ENCODE measurements at regions not wholly inside any gene's neighbourhood (a gene's known extent, or its start where the extent isn't known, plus 50 kb on each side); places are given as distances from the start of the nearest gene placed in this dataset.
"Not testable (repeated sequence)": the region's sequence is repeated elsewhere in the genome, so short reads cannot be mapped to it uniquely, and the experiment has no call there.

- DNase-seq (ENCODE audit: low read depth, low spot score): no peak
These were observed 231.8 kb upstream of the AMIGO2 start for GRCh38 chr12:47311568-47311967.

GRCh38 chr12:47311010-47311409, 231.3 kb upstream of the AMIGO2 start:
- no peak for DNase-seq (ENCODE audit: low read depth, low spot score)

- DNase-seq (ENCODE audit: low read depth, low spot score): no peak
These were observed 228.9 kb upstream of the AMIGO2 start for GRCh38 chr12:47308672-47309071.

GRCh38 chr12:47307680-47308399, 228.1 kb upstream of the AMIGO2 start:
- peak; percentile 83 for DNase-seq (ENCODE audit: low read depth, low spot score)

- not testable (repeated sequence) for DNase-seq (ENCODE audit: low read depth, low spot score)
These were observed 227.3 kb upstream of the AMIGO2 start for GRCh38 chr12:47306773-47307679.

GRCh38 chr12:47306130-47306529, 226.4 kb upstream of the AMIGO2 start:
- DNase-seq (ENCODE audit: low read depth, low spot score): no peak

- no peak for DNase-seq (ENCODE audit: low read depth, low spot score)
These were observed 225.7 kb upstream of the AMIGO2 start for GRCh38 chr12:47305464-47305863.

- DNase-seq (ENCODE audit: low read depth, low spot score): no peak
These were observed 224.3 kb upstream of the AMIGO2 start for GRCh38 chr12:47303995-47304560.

GRCh38 chr12:47303207-47303606, 223.4 kb upstream of the AMIGO2 start:
- peak; percentile 49 for DNase-seq (ENCODE audit: low read depth, low spot score)

GRCh38 chr12:47302111-47302671, 222.4 kb upstream of the AMIGO2 start:
- DNase-seq (ENCODE audit: low read depth, low spot score): no peak

- DNase-seq (ENCODE audit: low read depth, low spot score): no peak
These were observed 219.8 kb upstream of the AMIGO2 start for GRCh38 chr12:47299586-47299985.

GRCh38 chr12:47297993-47298392, 218.2 kb upstream of the AMIGO2 start:
- no peak for DNase-seq (ENCODE audit: low read depth, low spot score)

- DNase-seq (ENCODE audit: low read depth, low spot score): no peak
These were observed 217.1 kb upstream of the AMIGO2 start for GRCh38 chr12:47296828-47297227.

GRCh38 chr12:47293406-47293805, 213.6 kb upstream of the AMIGO2 start:
- no peak for DNase-seq (ENCODE audit: low read depth, low spot score)

GRCh38 chr12:47286676-47287075, 206.9 kb upstream of the AMIGO2 start:
- no peak for DNase-seq (ENCODE audit: low read depth, low spot score)
